ENCODE measurements at regions not wholly inside any gene's neighbourhood (a gene's known extent, or its start where the extent isn't known, plus 50 kb on each side); places are given as distances from the start of the nearest gene placed in this dataset.
"Not testable (repeated sequence)": the region's sequence is repeated elsewhere in the genome, so short reads cannot be mapped to it uniquely, and the experiment has no call there.

DNA sequence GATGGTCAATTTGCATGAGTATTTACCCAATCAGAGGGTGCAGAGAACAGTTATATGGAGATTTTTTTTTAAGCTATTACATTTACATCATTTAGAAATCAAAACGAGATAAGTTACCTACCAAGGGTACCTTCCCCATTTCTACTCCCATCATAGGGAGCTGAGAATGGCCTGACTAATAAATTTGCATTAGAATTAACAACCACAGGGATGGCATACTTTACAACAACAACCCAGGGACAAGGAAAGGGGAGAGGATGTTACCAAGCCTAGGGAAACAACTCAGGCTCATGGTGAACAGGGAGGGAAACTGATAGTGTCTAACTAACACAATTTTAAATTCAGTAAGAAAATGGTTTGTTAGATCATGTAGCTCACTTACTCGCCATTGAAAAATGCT lies 105.8 kb upstream of the ZNF658 start:
- TF ChIP-seq ZNF473 (tag by site-specific recombination; IDR thresholded peaks at IDR 0.05); CTCF (tag by site-specific recombination; IDR thresholded peaks at IDR 0.05); GLI4 (tag by site-specific recombination; IDR thresholded peaks at IDR 0.05); ZNF785 (tag by site-specific recombination; IDR thresholded peaks at IDR 0.05); ZNF121 (tag by site-specific recombination; IDR thresholded peaks at IDR 0.05); ZBTB10 (tag by site-specific recombination; IDR thresholded peaks at IDR 0.05); TCF7L2 (IDR thresholded peaks at IDR 0.05; ENCODE audit: borderline replicate concordance, low read depth, low read length); ZXDB (tag by site-specific recombination; IDR thresholded peaks at IDR 0.05); ZNF341 (tag by site-specific recombination; IDR thresholded peaks at IDR 0.05; ENCODE audit: low read depth); ZNF830 (tag by site-specific recombination; IDR thresholded peaks at IDR 0.05; ENCODE audit: low read depth): not testable (repeated sequence)
- TF ChIP-seq, protein P1, sequence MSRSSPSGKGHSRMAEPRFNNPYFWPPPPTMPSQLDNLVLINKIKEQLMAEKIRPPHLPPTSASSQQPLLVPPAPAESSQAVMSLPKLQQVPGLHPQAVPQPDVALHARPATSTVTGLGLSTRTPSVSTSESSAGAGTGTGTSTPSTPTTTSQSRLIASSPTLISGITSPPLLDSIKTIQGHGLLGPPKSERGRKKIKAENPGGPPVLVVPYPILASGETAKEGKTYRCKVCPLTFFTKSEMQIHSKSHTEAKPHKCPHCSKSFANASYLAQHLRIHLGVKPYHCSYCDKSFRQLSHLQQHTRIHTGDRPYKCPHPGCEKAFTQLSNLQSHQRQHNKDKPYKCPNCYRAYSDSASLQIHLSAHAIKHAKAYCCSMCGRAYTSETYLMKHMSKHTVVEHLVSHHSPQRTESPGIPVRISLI (tag by site-specific recombination; IDR thresholded peaks at IDR 0.05) = not testable (repeated sequence)
- TF ChIP-seq, protein P2, sequence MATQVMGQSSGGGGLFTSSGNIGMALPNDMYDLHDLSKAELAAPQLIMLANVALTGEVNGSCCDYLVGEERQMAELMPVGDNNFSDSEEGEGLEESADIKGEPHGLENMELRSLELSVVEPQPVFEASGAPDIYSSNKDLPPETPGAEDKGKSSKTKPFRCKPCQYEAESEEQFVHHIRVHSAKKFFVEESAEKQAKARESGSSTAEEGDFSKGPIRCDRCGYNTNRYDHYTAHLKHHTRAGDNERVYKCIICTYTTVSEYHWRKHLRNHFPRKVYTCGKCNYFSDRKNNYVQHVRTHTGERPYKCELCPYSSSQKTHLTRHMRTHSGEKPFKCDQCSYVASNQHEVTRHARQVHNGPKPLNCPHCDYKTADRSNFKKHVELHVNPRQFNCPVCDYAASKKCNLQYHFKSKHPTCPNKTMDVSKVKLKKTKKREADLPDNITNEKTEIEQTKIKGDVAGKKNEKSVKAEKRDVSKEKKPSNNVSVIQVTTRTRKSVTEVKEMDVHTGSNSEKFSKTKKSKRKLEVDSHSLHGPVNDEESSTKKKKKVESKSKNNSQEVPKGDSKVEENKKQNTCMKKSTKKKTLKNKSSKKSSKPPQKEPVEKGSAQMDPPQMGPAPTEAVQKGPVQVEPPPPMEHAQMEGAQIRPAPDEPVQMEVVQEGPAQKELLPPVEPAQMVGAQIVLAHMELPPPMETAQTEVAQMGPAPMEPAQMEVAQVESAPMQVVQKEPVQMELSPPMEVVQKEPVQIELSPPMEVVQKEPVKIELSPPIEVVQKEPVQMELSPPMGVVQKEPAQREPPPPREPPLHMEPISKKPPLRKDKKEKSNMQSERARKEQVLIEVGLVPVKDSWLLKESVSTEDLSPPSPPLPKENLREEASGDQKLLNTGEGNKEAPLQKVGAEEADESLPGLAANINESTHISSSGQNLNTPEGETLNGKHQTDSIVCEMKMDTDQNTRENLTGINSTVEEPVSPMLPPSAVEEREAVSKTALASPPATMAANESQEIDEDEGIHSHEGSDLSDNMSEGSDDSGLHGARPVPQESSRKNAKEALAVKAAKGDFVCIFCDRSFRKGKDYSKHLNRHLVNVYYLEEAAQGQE (tag by site-specific recombination; IDR thresholded peaks at IDR 0.05) = not testable (repeated sequence)
- TF ChIP-seq, protein P3, sequence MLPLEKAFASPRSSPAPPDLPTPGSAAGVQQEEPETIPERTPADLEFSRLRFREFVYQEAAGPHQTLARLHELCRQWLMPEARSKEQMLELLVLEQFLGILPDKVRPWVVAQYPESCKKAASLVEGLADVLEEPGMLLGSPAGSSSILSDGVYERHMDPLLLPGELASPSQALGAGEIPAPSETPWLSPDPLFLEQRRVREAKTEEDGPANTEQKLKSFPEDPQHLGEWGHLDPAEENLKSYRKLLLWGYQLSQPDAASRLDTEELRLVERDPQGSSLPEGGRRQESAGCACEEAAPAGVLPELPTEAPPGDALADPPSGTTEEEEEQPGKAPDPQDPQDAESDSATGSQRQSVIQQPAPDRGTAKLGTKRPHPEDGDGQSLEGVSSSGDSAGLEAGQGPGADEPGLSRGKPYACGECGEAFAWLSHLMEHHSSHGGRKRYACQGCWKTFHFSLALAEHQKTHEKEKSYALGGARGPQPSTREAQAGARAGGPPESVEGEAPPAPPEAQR (tag by site-specific recombination; IDR thresholded peaks at IDR 0.05) = not testable (repeated sequence)
